Mesothelial cell of epicardium (in vitro differentiated cells): ENCODE measurements at regions not wholly inside any gene's neighbourhood (a gene's known extent, or its start where the extent isn't known, plus 50 kb on each side); places are given as distances from the start of the nearest gene placed in this dataset.

Source experiments
- DNase-seq, 2 experiments: peaks; one replicate each; pipeline ENCODE4 v3.0.0; 2021; ENCODE audit warnings: low spot score in 2 of 2; ENCODE audit not compliant: unreplicated experiment in 2 of 2
- H3K27ac Mint-ChIP-seq: 2 replicates; pipeline ENCODE4 v1.8.0; 2021; ENCODE audit warnings: mixed read lengths
- H3K27me3 Mint-ChIP-seq: 2 replicates; pipeline ENCODE4 v1.8.0; 2021; ENCODE audit warnings: low read depth, mixed read lengths
- H3K36me3 Mint-ChIP-seq: 2 replicates; pipeline ENCODE4 v1.8.0; 2021; ENCODE audit warnings: mixed read lengths
- H3K4me1 Mint-ChIP-seq: 2 replicates; pipeline ENCODE4 v1.8.0; 2021; ENCODE audit warnings: mixed read lengths
- H3K4me3 Mint-ChIP-seq: 2 replicates; pipeline ENCODE4 v1.8.0; 2021; ENCODE audit warnings: mild to moderate bottlenecking, moderate library complexity, mixed read lengths
- H3K9me3 Mint-ChIP-seq: 2 replicates; pipeline ENCODE4 v1.8.0; 2021; ENCODE audit warnings: mixed read lengths
- CTCF ChIP-seq: fragments of 200-600 bp; sonication (generic); IDR thresholded peaks from one replicate; pipeline ENCODE4 v1.5.0; 2021; ENCODE audit warnings: antibody characterized with exemption; ENCODE audit not compliant: unreplicated experiment

- DNase-seq = no peak
- Mint-ChIP-seq H3K4me1 (no peaks in the 10 kb centered on the region), H3K27me3 (no peaks in the 10 kb centered on the region), H3K9me3 (peaks cover 25% of the 10 kb centered on the region), H3K4me3 (no peak overlapping the region), H3K36me3 (no peaks in the 10 kb centered on the region), H3K27ac (no peak overlapping the region)
- TF ChIP-seq CTCF = no peak
Measured at GRCh38 chr11:41955066-41955465, 495.6 kb upstream of the LRRC4C start.

- Mint-ChIP-seq H3K4me3 (no peak overlapping the region), H3K4me1 (no peaks in the 10 kb centered on the region), H3K36me3 (no peaks in the 10 kb centered on the region), H3K9me3 (peaks cover 32% of the 10 kb centered on the region), H3K27ac (no peak overlapping the region), H3K27me3 (no peaks in the 10 kb centered on the region)
- no peak for TF ChIP-seq CTCF
- DNase-seq = no peak
Measured at GRCh38 chr11:41955635-41956400, 496.4 kb upstream of the LRRC4C start.

- peaks cover 20% of the 10 kb centered on the region for H3K9me3 Mint-ChIP-seq
- no peaks in the 10 kb centered on the region for H3K36me3 Mint-ChIP-seq
- no peak for DNase-seq
- no peak overlapping the region for H3K27ac Mint-ChIP-seq
- no peak overlapping the region for H3K4me3 Mint-ChIP-seq
- no peaks in the 10 kb centered on the region for H3K4me1 Mint-ChIP-seq
- no peaks in the 10 kb centered on the region for H3K27me3 Mint-ChIP-seq
- no peak for TF ChIP-seq CTCF
Measured at GRCh38 chr11:41963406-41963805, 504.0 kb upstream of the LRRC4C start.

- DNase-seq = no peak
- Mint-ChIP-seq H3K36me3 (no peaks in the 10 kb centered on the region), H3K4me3 (no peak overlapping the region), H3K27ac (no peak overlapping the region), H3K27me3 (no peaks in the 10 kb centered on the region), H3K9me3 (peaks cover 11% of the 10 kb centered on the region), H3K4me1 (no peaks in the 10 kb centered on the region)
- TF ChIP-seq CTCF = no peak
Measured at GRCh38 chr11:41970681-41971080, 511.2 kb upstream of the LRRC4C start.

- no peak overlapping the region for H3K27ac Mint-ChIP-seq
- no peak for DNase-seq
- H3K9me3 Mint-ChIP-seq = peaks cover 11% of the 10 kb centered on the region
- H3K36me3 Mint-ChIP-seq = no peaks in the 10 kb centered on the region
- H3K4me1 Mint-ChIP-seq = no peaks in the 10 kb centered on the region
- TF ChIP-seq CTCF = no peak
- H3K27me3 Mint-ChIP-seq = no peaks in the 10 kb centered on the region
- no peak overlapping the region for H3K4me3 Mint-ChIP-seq
Measured at GRCh38 chr11:41971592-41971991, 512.1 kb upstream of the LRRC4C start.
